Cerebellar cortex (tissue), 1 donor: ENCODE measurements at regions not wholly inside any gene's neighbourhood (a gene's known extent, or its start where the extent isn't known, plus 50 kb on each side); places are given as distances from the start of the nearest gene placed in this dataset.
A peak's percentile ranks its signal among the peaks of the same experiment; 100 is the strongest.
"Not testable (repeated sequence)": the region's sequence is repeated elsewhere in the genome, so short reads cannot be mapped to it uniquely, and the experiment has no call there.

Experiments
- DNase-seq: peaks from one replicate; pipeline ENCODE4 v3.0.0-alpha.2; 2015; ENCODE audit warnings: low spot score

GRCh38 chr3:8001712-8002111, 499.9 kb upstream of the LMCD1 start:
- DNase-seq, result peak; percentile 26

DNA sequence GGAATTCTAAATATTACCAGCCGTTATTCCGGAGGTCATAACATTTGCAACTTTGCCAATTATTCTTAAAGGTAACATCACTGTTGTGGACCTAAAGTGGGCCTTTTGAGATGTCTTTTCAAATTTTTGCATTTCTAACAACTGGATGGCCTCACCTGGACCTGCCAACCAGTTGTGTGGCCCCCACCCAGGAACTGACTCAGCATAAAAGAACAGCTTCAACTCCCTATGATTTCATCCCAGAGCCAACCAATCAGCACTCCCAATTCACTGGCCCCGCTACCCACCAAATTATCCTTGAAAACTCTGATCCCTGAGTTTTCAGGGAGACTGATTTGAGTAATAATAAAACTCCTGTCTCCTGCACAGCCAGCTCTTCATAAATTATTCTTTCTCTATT, 489.7 kb upstream of the LMCD1 start:
- DNase-seq, result no peak

GRCh38 chr3:8020047-8020841, 481.4 kb upstream of the LMCD1 start:
- no peak for DNase-seq

- no peak for DNase-seq
Observed at GRCh38 chr3:8027954-8028353, 473.7 kb upstream of the LMCD1 start.

DNA sequence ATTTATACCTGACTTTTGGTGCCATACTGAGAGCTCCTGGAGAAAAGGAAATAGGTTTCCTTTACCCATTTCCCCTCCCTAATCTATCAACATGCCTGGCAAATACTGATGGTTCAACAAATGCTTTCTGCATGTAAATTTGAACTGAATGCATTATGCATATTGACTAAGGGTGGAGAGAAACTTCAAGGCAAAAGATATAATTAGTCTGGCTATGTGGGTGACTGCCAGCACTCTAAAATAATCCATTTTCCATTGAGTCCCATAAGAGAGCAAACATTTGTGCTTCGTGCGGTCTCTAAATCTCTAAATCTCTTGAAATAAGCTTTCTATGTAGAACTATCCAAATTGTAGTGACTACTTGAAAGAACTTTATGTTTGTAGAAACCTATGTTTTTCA, 451.3 kb upstream of the LMCD1 start:
- no peak for DNase-seq

DNA sequence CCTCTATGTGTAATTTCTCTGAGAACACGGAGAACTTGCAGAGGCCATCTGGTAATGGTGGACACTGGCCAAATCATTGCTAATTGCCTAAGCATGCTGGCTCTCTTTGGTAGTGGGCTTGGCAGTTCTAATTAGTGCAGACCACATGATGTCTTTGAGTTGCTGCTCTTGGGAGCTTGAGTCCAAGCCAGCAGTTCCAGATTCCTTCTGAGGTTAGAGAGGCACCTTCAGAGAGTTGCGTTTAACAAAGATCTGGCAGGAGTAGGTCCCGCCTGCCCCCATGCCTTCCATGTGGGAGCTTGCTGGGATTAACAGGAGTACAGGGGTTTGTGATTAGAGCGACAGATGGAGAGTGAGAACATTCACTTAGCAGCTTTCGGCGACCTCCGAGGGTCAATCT, 449.0 kb upstream of the LMCD1 start:
- DNase-seq, result peak; percentile 89

DNA sequence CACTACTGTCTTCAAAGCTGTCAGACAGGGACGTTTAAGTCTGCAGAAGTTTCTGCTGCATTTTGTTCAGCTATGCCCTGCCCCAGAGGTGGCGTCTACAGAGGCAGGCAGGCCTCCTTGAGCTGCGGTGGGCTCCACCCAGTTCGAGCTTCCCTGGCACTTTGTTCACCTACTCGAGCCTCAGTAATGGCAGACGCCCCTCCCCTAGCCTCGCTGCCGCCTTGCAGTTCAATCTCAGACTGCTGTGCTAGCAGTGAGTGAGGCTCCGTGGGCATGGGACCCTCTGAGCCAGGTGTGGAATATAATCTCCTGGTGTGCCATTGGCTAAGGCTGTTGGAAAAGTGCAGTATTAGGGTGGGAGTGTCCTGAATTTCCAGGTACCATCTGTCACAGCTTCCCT, 433.5 kb upstream of the LMCD1 start:
- not testable (repeated sequence) for DNase-seq

DNA sequence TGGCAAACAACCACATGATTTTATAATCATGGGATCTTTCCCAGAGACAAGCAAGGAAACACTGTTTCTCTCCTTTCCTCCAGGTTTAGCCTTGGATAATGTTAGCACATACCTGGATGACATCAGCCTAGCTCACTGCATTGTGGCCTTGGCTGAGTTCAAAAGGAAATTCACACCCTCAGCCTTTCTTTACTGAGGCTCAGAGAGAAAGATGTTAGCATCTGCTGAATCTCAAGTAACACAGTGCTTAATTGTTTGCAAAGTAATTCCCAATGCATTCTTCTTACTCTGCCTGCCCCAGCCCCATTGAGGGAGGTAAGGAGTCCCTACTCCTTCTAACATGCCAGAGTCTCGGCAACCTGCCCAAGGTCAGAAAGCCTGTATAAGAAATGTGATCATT, 432.2 kb upstream of the LMCD1 start:
- DNase-seq, result no peak

- no peak for DNase-seq
Observed at GRCh38 chr3:8070011-8070410, 431.6 kb upstream of the LMCD1 start.

DNA sequence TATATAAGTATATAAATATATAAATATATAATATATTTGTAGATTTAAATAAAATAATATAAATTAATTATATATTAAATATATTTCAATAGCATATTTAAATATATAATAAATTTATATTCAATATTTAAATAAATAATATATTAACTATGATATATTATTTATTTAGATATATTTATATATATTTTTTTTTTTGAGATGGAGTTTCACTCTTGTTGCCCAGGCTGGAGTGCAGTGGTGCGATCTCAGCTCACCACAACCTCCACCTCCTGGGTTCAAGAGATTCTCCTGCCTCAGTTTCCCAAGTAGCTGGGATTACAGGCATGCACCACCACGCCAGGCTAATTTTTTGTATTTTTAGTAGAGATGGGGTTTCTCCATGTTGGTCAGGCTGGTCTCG, 426.9 kb upstream of the LMCD1 start:
- DNase-seq, result not testable (repeated sequence)

DNA sequence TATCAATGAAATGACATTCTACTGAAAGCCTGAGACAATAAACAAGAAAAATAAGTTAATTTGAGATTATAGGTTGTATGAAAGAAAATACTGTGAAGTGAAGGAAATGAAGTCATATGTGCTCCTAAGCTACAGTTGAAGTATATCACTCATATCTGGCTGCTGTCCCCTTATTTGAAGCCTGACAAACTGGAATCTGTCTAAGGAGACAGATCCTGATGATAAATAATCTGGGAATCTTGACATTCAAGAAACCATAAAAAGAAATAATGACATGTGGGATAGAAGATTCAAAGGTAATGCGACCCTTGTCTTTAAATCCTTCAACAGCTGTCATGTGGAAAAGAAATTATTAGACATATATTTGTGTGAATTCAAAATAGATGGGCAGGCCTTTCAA, 424.5 kb upstream of the LMCD1 start:
- no peak for DNase-seq

DNA sequence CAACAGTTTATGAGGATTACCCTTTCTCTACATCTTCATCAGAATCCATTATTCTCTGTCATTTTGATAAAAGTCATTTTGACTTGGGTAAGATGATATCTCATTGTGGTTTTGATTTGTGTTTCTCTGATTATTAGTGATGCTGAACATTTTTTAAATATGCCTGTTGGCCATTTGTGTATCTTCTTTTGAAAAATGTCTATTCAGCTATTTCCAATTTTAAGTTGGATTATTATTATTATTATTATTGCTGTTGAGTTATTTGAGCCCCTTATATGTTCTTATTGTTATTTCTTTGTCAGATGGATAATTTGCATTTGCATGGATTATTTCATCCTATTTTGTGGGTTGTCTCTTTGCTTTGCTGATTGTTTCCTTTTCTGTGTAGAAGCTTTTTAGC, 421.2 kb upstream of the LMCD1 start:
- DNase-seq, result no peak

- no peak for DNase-seq
Observed at GRCh38 chr3:8085498-8085897, 416.1 kb upstream of the LMCD1 start.

GRCh38 chr3:8087951-8088350, 413.7 kb upstream of the LMCD1 start:
- no peak for DNase-seq

DNA sequence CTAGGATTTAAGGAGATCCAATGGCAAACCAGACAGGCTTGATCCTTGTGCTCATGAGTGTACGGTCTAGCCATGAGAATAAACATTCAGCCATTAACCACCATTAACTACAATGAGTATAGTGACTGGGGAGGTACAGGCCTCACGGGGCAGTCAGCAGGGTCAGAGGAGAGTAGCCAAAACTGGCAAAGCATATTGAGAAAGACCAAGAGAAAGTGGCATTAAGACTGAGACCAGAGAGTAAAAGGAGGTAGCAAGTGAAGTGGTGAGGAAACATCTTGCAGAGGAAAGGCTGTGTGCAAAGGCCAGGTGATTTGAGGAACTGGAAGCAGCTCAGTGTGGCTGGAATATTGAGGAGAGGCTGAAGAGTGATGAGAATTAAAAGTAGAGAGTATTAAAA, 407.2 kb upstream of the LMCD1 start:
- DNase-seq, result no peak

- no peak for DNase-seq
Observed at GRCh38 chr3:8095724-8096123, 405.9 kb upstream of the LMCD1 start.

DNA sequence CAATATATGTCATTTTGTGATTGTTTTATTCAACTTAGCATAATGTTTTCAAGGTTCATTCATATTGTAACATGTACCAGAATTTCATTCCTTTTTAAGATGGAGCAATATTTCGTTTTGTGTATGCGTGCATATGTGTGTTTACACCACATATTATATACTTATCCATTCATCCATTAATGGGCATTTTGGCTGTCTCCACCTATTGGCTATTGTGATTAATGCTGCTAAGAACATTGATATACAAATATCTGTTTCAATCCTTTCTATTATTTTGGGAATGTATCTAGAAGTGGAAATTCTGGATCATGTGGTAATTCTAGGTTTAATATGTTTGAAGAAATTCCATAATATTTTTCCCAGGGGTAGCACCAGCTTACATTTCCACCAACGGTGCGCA, 403.9 kb upstream of the LMCD1 start:
- DNase-seq, result no peak

- no peak for DNase-seq
Observed at GRCh38 chr3:8103954-8104353, 397.7 kb upstream of the LMCD1 start.

- no peak for DNase-seq
Observed at GRCh38 chr3:8106921-8107320, 394.7 kb upstream of the LMCD1 start.

GRCh38 chr3:8110966-8111798, 390.4 kb upstream of the LMCD1 start:
- peak; percentile 53 for DNase-seq

DNA sequence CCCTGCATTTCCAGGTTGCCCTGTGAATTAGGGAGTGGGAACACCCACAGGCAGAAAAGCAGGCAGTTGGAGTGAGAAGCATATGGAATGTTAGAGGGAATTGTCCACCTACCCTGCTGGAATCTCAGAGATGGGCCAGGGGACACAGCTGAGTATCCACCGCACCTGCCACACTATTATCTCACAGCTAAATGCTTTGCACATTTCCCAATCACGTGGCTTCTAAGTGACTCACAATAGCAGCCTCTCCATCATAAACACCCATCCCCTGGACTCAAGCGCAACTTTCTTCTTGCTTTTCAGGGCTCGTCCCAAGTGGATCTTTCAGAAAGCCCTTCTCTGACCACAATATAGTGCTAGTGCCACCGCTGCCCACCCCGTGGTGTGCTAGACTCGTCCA, 389.0 kb upstream of the LMCD1 start:
- no peak for DNase-seq

DNA sequence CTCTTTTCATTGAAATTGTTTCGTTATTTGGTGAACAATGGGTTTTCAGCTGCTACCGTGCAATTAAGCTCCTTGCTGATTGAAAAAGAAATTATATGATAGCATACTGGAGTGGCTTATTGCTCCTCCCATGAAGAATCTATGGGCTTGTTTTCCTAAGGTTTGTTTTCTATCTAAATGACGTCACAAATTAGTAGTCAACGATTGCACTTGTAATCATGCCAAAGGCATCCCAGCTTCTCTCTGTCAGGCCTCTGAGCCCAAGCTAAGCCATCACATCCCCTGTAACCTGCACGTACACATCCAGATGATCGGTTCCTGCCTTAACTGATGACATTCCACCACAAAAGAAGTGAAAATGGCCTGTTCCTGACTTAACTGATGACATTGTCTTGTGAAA, 388.0 kb upstream of the LMCD1 start:
- DNase-seq, result no peak

DNA sequence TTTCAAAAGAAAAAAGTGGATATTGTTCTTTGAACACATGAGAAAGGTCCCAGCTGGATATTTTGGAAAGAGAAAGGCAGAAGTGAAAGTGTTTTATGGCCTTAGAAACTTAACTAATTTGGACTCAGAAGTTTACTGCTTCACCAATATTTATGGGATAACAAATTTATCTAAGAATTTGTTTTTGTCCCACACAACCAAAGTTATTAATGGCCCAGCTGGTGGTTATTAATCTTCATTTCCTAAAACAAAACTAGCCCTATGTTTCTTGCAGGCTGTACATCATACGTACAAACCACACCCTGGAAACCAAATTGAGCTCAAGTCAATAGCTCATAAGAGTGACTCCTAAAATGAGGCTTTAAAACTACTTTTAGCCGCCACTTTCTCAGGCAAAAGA, 372.9 kb upstream of the LMCD1 start:
- no peak for DNase-seq

DNA sequence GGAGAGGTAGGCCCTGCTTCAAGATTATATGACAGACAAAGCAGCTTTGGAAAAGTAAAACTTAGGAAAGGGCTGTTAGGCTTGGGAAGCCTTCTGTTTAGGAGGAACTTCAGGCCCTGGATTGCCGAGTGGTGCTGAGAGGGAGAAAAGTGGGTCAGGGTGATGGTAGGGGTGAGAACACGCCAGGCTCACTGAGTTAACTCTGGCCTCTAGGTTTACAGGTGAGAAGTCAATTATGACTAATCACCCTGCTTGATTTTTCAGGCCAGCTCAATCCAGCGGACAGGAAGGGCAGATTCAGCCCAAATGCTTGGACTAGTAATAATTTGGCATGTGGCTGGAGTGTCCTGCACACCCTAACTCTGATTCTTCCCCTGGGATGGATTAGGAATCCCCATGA, 365.1 kb upstream of the LMCD1 start:
- no peak for DNase-seq
